ENCODE measurements at regions not wholly inside any gene's neighbourhood (a gene's known extent, or its start where the extent isn't known, plus 50 kb on each side); places are given as distances from the start of the nearest gene placed in this dataset.

DNA sequence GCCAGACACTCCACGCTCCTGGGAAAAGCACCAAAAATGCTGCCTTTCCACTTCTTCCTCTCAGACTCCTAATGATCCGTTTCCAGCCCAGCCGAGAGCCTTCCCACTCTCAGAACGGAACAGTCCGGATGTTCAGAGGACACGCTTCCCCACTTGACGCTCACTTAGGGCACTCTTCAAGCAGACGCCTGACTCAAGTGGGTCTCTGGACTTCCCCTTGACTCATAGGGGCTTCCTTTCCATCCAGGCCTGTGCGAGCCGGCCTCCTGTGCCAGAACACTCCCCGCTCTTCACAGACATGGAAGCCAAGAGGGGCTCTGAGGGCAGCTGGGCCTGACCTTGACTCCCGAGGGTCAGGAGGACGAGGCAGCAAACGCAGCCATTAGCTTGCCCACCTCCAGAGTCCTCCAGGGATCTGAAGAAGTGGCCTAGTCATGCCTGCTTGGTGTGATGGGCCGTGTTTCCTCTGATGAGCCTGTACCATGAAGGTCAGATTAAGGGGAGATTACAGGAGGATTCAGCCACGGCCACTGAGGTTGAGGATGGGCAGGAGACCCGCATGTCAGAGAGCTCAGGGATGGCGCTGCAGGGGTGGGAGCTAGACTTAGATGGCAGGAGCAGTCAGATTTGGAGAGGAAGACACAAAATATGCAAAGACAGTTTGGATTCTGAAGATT, 114.7 kb upstream of the TLE3 start:
- peaks cover 0 to 2% of the 10 kb centered on the region in 2 donors for H3K4me1 ChIP-seq (ENCODE audit: control insufficient read depth in 2 of 2, insufficient read depth in 2 of 2, low read length in 1 of 2)
- H3K27ac ChIP-seq (ENCODE audit: low read depth in 2 of 2, low read length in 1 of 2), result no peak overlapping the region
- H3K36me3 ChIP-seq (ENCODE audit: control insufficient read depth in 2 of 2, insufficient read depth in 2 of 2, low read length in 1 of 2), result no peaks in the 10 kb centered on the region
- H3K4me3 ChIP-seq (ENCODE audit: low read depth in 1 of 2, low read length in 2 of 2), result no peak overlapping the region
- 71 to 76% methylated on average over 18 of the region's 18 CpGs for WGBS, 2 donors
- H3K27me3 ChIP-seq (ENCODE audit: control insufficient read depth in 1 of 2, insufficient read depth in 2 of 2, low read length in 2 of 2), result no peaks in the 10 kb centered on the region
- no peaks in the 10 kb centered on the region for H3K9me3 ChIP-seq (ENCODE audit: control insufficient read depth in 2 of 2, insufficient read depth in 1 of 2, low read depth in 1 of 2, low read length in 1 of 2)

- Histone ChIP-seq H3K36me3 (ENCODE audit: control insufficient read depth in 2 of 2, insufficient read depth in 2 of 2, low read length in 1 of 2) (no peaks in the 10 kb centered on the region), H3K27me3 (ENCODE audit: control insufficient read depth in 1 of 2, insufficient read depth in 2 of 2, low read length in 2 of 2) (no peaks in the 10 kb centered on the region), H3K27ac (ENCODE audit: low read depth in 2 of 2, low read length in 1 of 2) (no peak overlapping the region), H3K9me3 (ENCODE audit: control insufficient read depth in 2 of 2, insufficient read depth in 1 of 2, low read depth in 1 of 2, low read length in 1 of 2) (no peaks in the 10 kb centered on the region), H3K4me3 (ENCODE audit: low read depth in 1 of 2, low read length in 2 of 2) (no peak overlapping the region), H3K4me1 (ENCODE audit: control insufficient read depth in 2 of 2, insufficient read depth in 2 of 2, low read length in 1 of 2) (peaks cover 0 to 2% of the 10 kb centered on the region in 2 donors)
- WGBS, 2 donors, result 86 to 92% methylated on average over 6 of the region's 6 CpGs
Observed at GRCh38 chr15:70210528-70210927, 112.8 kb upstream of the TLE3 start.

DNA sequence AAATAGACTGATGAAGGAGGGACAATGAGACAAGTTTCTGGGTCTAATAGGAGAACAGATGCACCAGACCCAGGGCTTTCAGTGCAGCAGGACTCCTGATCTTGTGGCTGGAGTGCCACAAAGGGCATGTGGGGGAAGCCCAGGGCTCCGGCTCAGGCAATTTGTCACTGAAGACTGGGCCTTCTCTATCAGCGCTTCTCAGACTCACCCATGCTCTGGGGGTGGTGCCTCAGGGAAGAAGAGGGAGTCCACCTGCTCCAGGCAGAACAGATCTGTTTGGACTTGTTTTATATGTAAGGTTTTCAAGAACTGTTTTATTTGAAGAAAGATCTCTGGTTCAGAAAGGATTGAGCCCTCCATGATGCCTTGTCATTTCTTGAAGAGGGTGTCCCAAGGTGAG, 112.4 kb upstream of the TLE3 start:
- H3K36me3 ChIP-seq (ENCODE audit: control insufficient read depth in 2 of 2, insufficient read depth in 2 of 2, low read length in 1 of 2), result no peaks in the 10 kb centered on the region
- no peak overlapping the region for H3K27ac ChIP-seq (ENCODE audit: low read depth in 2 of 2, low read length in 1 of 2)
- H3K9me3 ChIP-seq (ENCODE audit: control insufficient read depth in 2 of 2, insufficient read depth in 1 of 2, low read depth in 1 of 2, low read length in 1 of 2), result no peaks in the 10 kb centered on the region
- 80 to 81% methylated on average over 2 of the region's 2 CpGs for WGBS, 2 donors
- H3K4me1 ChIP-seq (ENCODE audit: control insufficient read depth in 2 of 2, insufficient read depth in 2 of 2, low read length in 1 of 2), result peaks cover 0 to 2% of the 10 kb centered on the region in 2 donors
- H3K4me3 ChIP-seq (ENCODE audit: low read depth in 1 of 2, low read length in 2 of 2), result no peak overlapping the region
- H3K27me3 ChIP-seq (ENCODE audit: control insufficient read depth in 1 of 2, insufficient read depth in 2 of 2, low read length in 2 of 2), result no peaks in the 10 kb centered on the region

GRCh38 chr15:70209499-70209898, 111.8 kb upstream of the TLE3 start:
- no peaks in the 10 kb centered on the region for H3K27me3 ChIP-seq (ENCODE audit: control insufficient read depth in 1 of 2, insufficient read depth in 2 of 2, low read length in 2 of 2)
- WGBS, 2 donors, result 95 to 97% methylated on average over 5 of the region's 5 CpGs
- no peaks in the 10 kb centered on the region for H3K9me3 ChIP-seq (ENCODE audit: control insufficient read depth in 2 of 2, insufficient read depth in 1 of 2, low read depth in 1 of 2, low read length in 1 of 2)
- H3K4me3 ChIP-seq (ENCODE audit: low read depth in 1 of 2, low read length in 2 of 2), result no peak overlapping the region
- H3K27ac ChIP-seq (ENCODE audit: low read depth in 2 of 2, low read length in 1 of 2), result no peak overlapping the region
- H3K36me3 ChIP-seq (ENCODE audit: control insufficient read depth in 2 of 2, insufficient read depth in 2 of 2, low read length in 1 of 2), result no peaks in the 10 kb centered on the region
- H3K4me1 ChIP-seq (ENCODE audit: control insufficient read depth in 2 of 2, insufficient read depth in 2 of 2, low read length in 1 of 2), result peaks cover 0 to 2% of the 10 kb centered on the region in 2 donors

DNA sequence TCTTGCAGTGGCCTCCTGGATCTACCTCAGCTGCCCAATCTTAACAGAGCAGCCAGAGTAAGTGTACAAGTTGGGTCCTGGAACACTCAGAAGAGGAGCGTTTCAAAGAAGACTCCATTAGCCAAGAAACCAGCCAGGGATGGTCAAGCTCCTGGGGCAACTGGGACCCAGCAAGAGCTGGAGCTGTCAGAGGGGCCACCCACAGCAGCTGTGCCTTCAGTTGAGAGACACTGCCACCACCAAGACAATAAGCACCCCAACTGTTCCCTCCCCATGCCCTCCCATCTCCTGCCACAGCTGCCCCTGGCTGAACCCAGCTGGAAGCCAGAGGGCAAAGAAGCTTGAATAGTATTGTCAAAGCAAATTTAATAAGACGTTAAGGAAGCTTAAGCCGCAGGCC, 110.6 kb upstream of the TLE3 start:
- Histone ChIP-seq H3K27me3 (ENCODE audit: control insufficient read depth in 1 of 2, insufficient read depth in 2 of 2, low read length in 2 of 2) (no peaks in the 10 kb centered on the region), H3K4me3 (ENCODE audit: low read depth in 1 of 2, low read length in 2 of 2) (no peak overlapping the region), H3K36me3 (ENCODE audit: control insufficient read depth in 2 of 2, insufficient read depth in 2 of 2, low read length in 1 of 2) (no peaks in the 10 kb centered on the region), H3K4me1 (ENCODE audit: control insufficient read depth in 2 of 2, insufficient read depth in 2 of 2, low read length in 1 of 2) (peaks cover 0 to 7% of the 10 kb centered on the region in 2 donors), H3K9me3 (ENCODE audit: control insufficient read depth in 2 of 2, insufficient read depth in 1 of 2, low read depth in 1 of 2, low read length in 1 of 2) (no peaks in the 10 kb centered on the region), H3K27ac (ENCODE audit: low read depth in 2 of 2, low read length in 1 of 2) (no peak overlapping the region)
- WGBS, 2 donors, result 96 to 99% methylated on average over 3 of the region's 3 CpGs

DNA sequence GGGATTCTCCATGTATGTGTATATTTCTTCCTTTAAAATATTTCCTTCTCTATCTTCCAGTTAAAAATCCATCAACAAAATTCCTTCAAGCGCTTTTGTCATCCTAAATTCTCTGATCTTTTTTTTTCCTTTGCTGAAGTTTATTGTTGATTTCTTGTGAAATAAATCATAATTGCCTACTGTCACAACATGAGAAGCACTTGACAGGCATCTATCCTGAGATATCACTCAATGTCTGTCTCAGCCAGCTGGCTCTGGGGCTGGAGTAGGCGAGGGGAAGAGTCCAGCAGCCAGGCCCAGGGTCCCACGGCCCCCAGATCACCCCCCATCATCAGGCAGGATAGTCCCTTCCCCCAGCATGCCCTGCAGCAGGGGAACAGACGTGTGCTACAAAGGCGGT, 109.0 kb upstream of the TLE3 start:
- WGBS, 2 donors, result 72 to 79% methylated on average over 5 of the region's 5 CpGs
- Histone ChIP-seq H3K4me1 (ENCODE audit: control insufficient read depth in 2 of 2, insufficient read depth in 2 of 2, low read length in 1 of 2) (peaks cover 0 to 6% of the 10 kb centered on the region in 2 donors), H3K27me3 (ENCODE audit: control insufficient read depth in 1 of 2, insufficient read depth in 2 of 2, low read length in 2 of 2) (no peaks in the 10 kb centered on the region), H3K4me3 (ENCODE audit: low read depth in 1 of 2, low read length in 2 of 2) (no peak overlapping the region), H3K9me3 (ENCODE audit: control insufficient read depth in 2 of 2, insufficient read depth in 1 of 2, low read depth in 1 of 2, low read length in 1 of 2) (no peaks in the 10 kb centered on the region), H3K36me3 (ENCODE audit: control insufficient read depth in 2 of 2, insufficient read depth in 2 of 2, low read length in 1 of 2) (no peaks in the 10 kb centered on the region), H3K27ac (ENCODE audit: low read depth in 2 of 2, low read length in 1 of 2) (no peak overlapping the region)

GRCh38 chr15:70204652-70205051, 106.9 kb upstream of the TLE3 start:
- Histone ChIP-seq H3K4me1 (ENCODE audit: control insufficient read depth in 2 of 2, insufficient read depth in 2 of 2, low read length in 1 of 2) (peaks cover 0 to 7% of the 10 kb centered on the region in 2 donors), H3K9me3 (ENCODE audit: control insufficient read depth in 2 of 2, insufficient read depth in 1 of 2, low read depth in 1 of 2, low read length in 1 of 2) (no peaks in the 10 kb centered on the region), H3K27ac (ENCODE audit: low read depth in 2 of 2, low read length in 1 of 2) (no peak overlapping the region), H3K4me3 (ENCODE audit: low read depth in 1 of 2, low read length in 2 of 2) (no peak overlapping the region), H3K27me3 (ENCODE audit: control insufficient read depth in 1 of 2, insufficient read depth in 2 of 2, low read length in 2 of 2) (no peaks in the 10 kb centered on the region), H3K36me3 (ENCODE audit: control insufficient read depth in 2 of 2, insufficient read depth in 2 of 2, low read length in 1 of 2) (no peaks in the 10 kb centered on the region)
- 96 to 100% methylated on average over 1 of the region's 1 CpG for WGBS, 2 donors

GRCh38 chr15:70203981-70204560, 106.4 kb upstream of the TLE3 start:
- 69 to 78% methylated on average over 8 of the region's 8 CpGs for WGBS, 2 donors
- Histone ChIP-seq H3K36me3 (ENCODE audit: control insufficient read depth in 2 of 2, insufficient read depth in 2 of 2, low read length in 1 of 2) (no peaks in the 10 kb centered on the region), H3K9me3 (ENCODE audit: control insufficient read depth in 2 of 2, insufficient read depth in 1 of 2, low read depth in 1 of 2, low read length in 1 of 2) (no peaks in the 10 kb centered on the region), H3K27ac (ENCODE audit: low read depth in 2 of 2, low read length in 1 of 2) (no peak overlapping the region), H3K4me1 (ENCODE audit: control insufficient read depth in 2 of 2, insufficient read depth in 2 of 2, low read length in 1 of 2) (peaks cover 0 to 7% of the 10 kb centered on the region in 2 donors), H3K4me3 (ENCODE audit: low read depth in 1 of 2, low read length in 2 of 2) (no peak overlapping the region), H3K27me3 (ENCODE audit: control insufficient read depth in 1 of 2, insufficient read depth in 2 of 2, low read length in 2 of 2) (no peaks in the 10 kb centered on the region)

DNA sequence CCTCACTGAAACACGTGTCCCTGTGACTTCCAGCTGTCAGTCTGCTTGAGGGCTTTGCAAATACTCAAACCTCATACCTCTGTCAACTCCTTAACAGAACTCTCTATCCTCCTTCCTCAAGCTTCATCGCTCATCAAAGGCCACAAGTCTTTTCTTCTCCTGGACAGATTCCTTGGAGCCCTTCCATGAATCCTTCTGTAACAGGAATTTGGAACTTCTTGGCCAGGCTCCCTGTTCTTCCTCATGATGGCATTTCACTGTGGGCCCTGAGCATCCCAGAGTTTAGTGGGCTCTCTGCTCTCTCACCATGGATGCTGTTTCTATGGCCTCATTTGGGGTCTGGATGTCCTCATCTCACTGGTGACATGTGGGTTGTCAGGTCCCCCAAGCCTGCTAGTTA, 105.0 kb upstream of the TLE3 start:
- 41 to 59% methylated on average over 2 of the region's 2 CpGs for WGBS, 2 donors
- H3K4me3 ChIP-seq (ENCODE audit: low read depth in 1 of 2, low read length in 2 of 2), result no peak overlapping the region
- peaks cover 0 to 11% of the 10 kb centered on the region in 2 donors for H3K4me1 ChIP-seq (ENCODE audit: control insufficient read depth in 2 of 2, insufficient read depth in 2 of 2, low read length in 1 of 2)
- H3K27me3 ChIP-seq (ENCODE audit: control insufficient read depth in 1 of 2, insufficient read depth in 2 of 2, low read length in 2 of 2), result no peaks in the 10 kb centered on the region
- H3K27ac ChIP-seq (ENCODE audit: low read depth in 2 of 2, low read length in 1 of 2), result no peak overlapping the region
- H3K36me3 ChIP-seq (ENCODE audit: control insufficient read depth in 2 of 2, insufficient read depth in 2 of 2, low read length in 1 of 2), result no peaks in the 10 kb centered on the region
- H3K9me3 ChIP-seq (ENCODE audit: control insufficient read depth in 2 of 2, insufficient read depth in 1 of 2, low read depth in 1 of 2, low read length in 1 of 2), result no peaks in the 10 kb centered on the region

GRCh38 chr15:70201425-70201775, 103.7 kb upstream of the TLE3 start:
- Histone ChIP-seq H3K27me3 (ENCODE audit: control insufficient read depth in 1 of 2, insufficient read depth in 2 of 2, low read length in 2 of 2) (no peaks in the 10 kb centered on the region), H3K27ac (ENCODE audit: low read depth in 2 of 2, low read length in 1 of 2) (no peak overlapping the region), H3K36me3 (ENCODE audit: control insufficient read depth in 2 of 2, insufficient read depth in 2 of 2, low read length in 1 of 2) (no peaks in the 10 kb centered on the region), H3K9me3 (ENCODE audit: control insufficient read depth in 2 of 2, insufficient read depth in 1 of 2, low read depth in 1 of 2, low read length in 1 of 2) (no peaks in the 10 kb centered on the region), H3K4me3 (ENCODE audit: low read depth in 1 of 2, low read length in 2 of 2) (no peak overlapping the region), H3K4me1 (ENCODE audit: control insufficient read depth in 2 of 2, insufficient read depth in 2 of 2, low read length in 1 of 2) (peaks cover 0 to 16% of the 10 kb centered on the region in 2 donors)
- 49 to 53% methylated on average over 6 of the region's 6 CpGs for WGBS, 2 donors

Data from esophagus (tissue), 2 donors.